ENCODE measurements at regions not wholly inside any gene's neighbourhood (a gene's known extent, or its start where the extent isn't known, plus 50 kb on each side); places are given as distances from the start of the nearest gene placed in this dataset.

GRCh38 chrX:2134782-2135181, 366.0 kb downstream of the DHRSX start:
- intact Hi-C loops (cut with DNase I): no loop called here
- Histone ChIP-seq H3K4me1 (no peaks in the 10 kb centered on the region), H3K9me3 (no peaks in the 10 kb centered on the region), H3K36me3 (ENCODE audit: insufficient read depth in 1 of 2, low read depth in 1 of 2) (no peaks in the 10 kb centered on the region), H3K27ac (no peak overlapping the region), H3K27me3 (ENCODE audit: insufficient read depth in 3 of 3, low read length in 2 of 3) (no peaks in the 10 kb centered on the region), H3K4me3 (no peak overlapping the region)
- ATAC-seq (no peak), DNase-seq (no peak)
- TF ChIP-seq CTCF (IDR thresholded peaks at IDR 0.05): no peak
- WGBS, 3 donors: 21 to 31% (median 29%) methylated on average over 1 of the region's 1 CpG

All from psoas muscle (tissue), 7 donors.